Urothelium cell line (cell line): ENCODE measurements at regions not wholly inside any gene's neighbourhood (a gene's known extent, or its start where the extent isn't known, plus 50 kb on each side); places are given as distances from the start of the nearest gene placed in this dataset.

ENCODE experiments used
- DNase-seq: peaks from one replicate; pipeline ENCODE4 v3.0.0; 2011; ENCODE audit warnings: low spot score, mixed read lengths
- FAIRE-seq: peaks from 2 replicates; lab custom pipeline; 2011; peaks lifted over from hg19 to GRCh38; lab: Jason Lieb, UNC

DNA sequence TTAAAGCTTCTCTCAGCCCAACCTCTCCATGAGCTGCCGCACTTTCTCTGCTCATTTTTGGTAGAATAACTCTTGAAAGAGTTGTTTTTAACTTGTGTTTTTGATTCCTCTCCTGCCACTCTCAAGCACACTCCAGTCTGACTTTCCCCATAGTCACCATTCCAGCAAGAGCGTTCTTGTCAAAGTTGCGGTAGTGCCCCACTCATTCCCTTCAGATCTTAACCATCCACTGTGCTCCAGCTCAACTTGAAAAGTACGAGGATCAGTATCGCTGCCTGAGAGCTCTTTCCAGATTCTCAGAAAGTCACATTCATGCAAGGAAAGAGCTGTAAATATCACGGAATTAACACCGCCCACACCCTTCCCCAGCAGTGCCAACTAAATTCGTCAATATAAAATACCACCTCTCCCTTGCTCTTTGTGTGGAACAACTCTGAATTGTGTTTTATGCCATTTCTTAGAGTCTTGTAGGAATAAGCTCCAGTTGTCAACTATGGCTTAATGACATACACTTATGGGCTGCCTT is 59.7 kb upstream of the IL15 start:
- FAIRE-seq (no peak), DNase-seq (no peak)

DNA sequence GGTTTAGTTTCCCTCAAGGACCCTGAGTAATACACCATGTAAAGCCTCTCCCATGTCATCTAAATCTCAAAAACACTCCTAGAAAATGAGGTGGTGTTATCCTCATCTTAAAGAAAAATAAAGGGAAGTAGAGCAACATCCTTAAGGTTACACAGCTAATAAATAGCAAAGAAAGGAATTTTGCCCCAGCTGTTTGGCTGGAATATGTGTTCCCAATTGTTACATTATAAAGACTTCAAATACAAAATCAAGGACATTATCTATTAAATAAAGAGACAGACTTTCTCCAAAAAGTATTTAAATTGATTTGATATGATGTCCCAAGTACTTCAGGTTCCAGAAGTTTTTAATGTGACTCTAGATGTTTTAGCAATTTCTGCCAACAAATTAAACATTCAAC is 57.9 kb upstream of the IL15 start:
- FAIRE-seq: no peak
- DNase-seq: no peak

DNA sequence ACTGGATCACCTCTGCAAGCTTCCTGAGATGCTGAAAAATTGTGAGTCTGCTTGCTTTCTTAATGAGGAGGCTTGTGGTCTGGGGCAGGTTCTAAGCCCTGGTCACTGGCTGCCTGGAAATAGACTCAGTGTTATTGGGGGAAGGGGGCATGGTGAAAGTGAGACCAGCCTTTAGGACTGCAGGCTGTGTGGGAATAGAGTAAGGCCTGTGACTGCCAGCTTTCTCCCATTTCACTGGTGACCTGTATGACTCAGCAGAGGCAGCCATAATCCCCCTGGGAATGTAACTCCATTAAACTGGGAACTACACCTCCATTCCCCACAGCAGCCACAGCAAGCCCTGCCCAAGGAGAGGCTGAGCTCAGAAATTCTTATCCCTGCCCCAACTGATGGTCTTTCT is 55.9 kb upstream of the IL15 start:
- no peak for FAIRE-seq

More for the DNA sequence above, 55.9 kb upstream of the IL15 start:
- DNase-seq: no peak
